ENCODE measurements at regions not wholly inside any gene's neighbourhood (a gene's known extent, or its start where the extent isn't known, plus 50 kb on each side); places are given as distances from the start of the nearest gene placed in this dataset.
A peak's percentile ranks its signal among the peaks of the same experiment; 100 is the strongest.

DNA sequence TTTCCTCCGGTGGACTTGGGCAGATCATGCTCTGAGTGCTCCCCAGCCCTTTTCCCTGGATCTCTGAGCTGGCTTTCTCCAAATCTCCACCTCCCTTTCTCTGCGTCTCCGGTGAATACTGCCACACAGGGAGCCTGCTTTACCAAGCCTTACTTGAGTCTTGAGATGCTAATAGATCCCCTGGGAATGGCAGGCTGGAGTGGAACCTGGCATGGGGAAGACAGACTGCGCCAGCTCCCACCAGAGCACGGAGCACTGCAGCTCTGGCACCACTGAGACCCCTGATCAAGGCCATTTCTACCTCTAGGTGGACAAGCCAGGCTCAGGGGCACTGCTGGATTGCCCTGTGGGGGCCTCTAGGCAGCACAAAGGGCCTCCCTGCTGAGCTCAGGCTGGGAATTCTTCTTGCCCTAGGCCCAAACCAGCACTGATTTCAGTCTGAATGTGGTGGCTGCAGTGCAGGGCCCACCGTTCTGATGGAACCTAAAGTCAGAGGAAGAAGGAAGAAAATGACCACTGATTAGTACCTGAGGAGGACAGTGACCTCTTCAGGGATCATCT is 74.3 kb upstream of the CRHR1 start:
- no peaks in the 10 kb centered on the region for H3K27me3 ChIP-seq
- 68 to 78% methylated on average over 6 of the region's 6 CpGs for WGBS, 2 donors
- no peaks in the 10 kb centered on the region for H3K36me3 ChIP-seq (ENCODE audit: low read depth, missing control alignments)
- H3K27ac ChIP-seq, result no peak overlapping the region
- H3K9me3 ChIP-seq, result no peaks in the 10 kb centered on the region
- intact Hi-C loops (cut with DNase I; ENCODE audit: low total_unique reads), result no loop called here
- no peaks in the 10 kb centered on the region for H3K4me1 ChIP-seq
- no peak for TF ChIP-seq POLR2A (IDR thresholded peaks at IDR 0.05)
- TF ChIP-seq, protein P1, sequence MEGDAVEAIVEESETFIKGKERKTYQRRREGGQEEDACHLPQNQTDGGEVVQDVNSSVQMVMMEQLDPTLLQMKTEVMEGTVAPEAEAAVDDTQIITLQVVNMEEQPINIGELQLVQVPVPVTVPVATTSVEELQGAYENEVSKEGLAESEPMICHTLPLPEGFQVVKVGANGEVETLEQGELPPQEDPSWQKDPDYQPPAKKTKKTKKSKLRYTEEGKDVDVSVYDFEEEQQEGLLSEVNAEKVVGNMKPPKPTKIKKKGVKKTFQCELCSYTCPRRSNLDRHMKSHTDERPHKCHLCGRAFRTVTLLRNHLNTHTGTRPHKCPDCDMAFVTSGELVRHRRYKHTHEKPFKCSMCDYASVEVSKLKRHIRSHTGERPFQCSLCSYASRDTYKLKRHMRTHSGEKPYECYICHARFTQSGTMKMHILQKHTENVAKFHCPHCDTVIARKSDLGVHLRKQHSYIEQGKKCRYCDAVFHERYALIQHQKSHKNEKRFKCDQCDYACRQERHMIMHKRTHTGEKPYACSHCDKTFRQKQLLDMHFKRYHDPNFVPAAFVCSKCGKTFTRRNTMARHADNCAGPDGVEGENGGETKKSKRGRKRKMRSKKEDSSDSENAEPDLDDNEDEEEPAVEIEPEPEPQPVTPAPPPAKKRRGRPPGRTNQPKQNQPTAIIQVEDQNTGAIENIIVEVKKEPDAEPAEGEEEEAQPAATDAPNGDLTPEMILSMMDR (IDR thresholded peaks at IDR 0.05), result no peak
- DNase-seq, result no peak
- H3K4me3 ChIP-seq, result no peak overlapping the region

DNA sequence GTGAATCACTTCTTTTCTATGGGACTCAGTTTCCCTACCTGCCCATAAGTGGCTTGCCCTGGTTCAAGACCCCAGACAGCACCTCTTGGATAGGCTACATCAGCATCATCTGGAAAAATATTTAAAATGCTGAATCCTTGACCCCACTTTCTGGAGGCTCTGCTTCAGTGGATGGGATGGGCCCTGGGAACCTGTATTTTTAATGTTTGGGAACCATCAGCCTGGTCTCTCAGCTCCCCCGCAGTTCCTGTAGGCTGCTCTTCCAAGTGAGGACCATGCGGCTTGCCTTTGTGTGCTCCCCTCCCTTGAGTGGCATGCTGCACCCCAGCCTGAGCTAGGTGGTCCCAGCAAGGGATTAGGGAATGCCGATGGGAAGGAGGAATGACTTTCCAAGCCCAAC is 68.3 kb upstream of the CRHR1 start:
- no peaks in the 10 kb centered on the region for H3K36me3 ChIP-seq (ENCODE audit: low read depth, missing control alignments)
- no peaks in the 10 kb centered on the region for H3K9me3 ChIP-seq
- no peak overlapping the region for H3K27ac ChIP-seq
- intact Hi-C loops (cut with DNase I; ENCODE audit: low total_unique reads), result no loop called here
- H3K27me3 ChIP-seq, result no peaks in the 10 kb centered on the region
- no peak overlapping the region for H3K4me3 ChIP-seq
- 74 to 83% methylated on average over 1 to 3 of the region's 3 CpGs for WGBS, 2 donors
- TF ChIP-seq, protein P1 (IDR thresholded peaks at IDR 0.05), result no peak
- TF ChIP-seq POLR2A (IDR thresholded peaks at IDR 0.05), result no peak
- no peaks in the 10 kb centered on the region for H3K4me1 ChIP-seq
- DNase-seq, result no peak

DNA sequence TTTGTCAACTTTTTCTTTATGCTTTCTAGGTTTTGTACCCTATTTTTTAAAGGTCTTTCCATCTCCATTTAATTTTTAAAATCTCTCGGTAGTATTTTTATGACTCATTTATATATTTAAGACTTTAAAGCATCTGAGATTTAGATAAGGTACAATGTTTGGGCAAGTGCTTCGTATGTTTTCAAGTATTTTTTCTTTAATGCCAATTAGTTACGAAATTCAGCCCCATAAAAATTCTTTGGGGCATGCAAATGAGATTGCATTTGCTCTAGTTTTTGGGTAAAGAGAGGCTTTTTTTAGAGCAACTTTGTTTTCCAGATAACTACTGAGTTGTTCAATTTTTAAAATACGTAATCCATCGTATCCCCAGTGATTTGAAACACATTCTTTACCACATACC is 65.3 kb upstream of the CRHR1 start:
- no peak overlapping the region for H3K27ac ChIP-seq
- no peak overlapping the region for H3K4me3 ChIP-seq
- no peaks in the 10 kb centered on the region for H3K4me1 ChIP-seq
- H3K36me3 ChIP-seq (ENCODE audit: low read depth, missing control alignments), result no peaks in the 10 kb centered on the region
- intact Hi-C loops (cut with DNase I; ENCODE audit: low total_unique reads), result no loop called here
- no peaks in the 10 kb centered on the region for H3K9me3 ChIP-seq
- H3K27me3 ChIP-seq, result no peaks in the 10 kb centered on the region
- TF ChIP-seq, protein P1 (IDR thresholded peaks at IDR 0.05), result no peak
- TF ChIP-seq POLR2A (IDR thresholded peaks at IDR 0.05), result no peak
- DNase-seq, result no peak
- 86 to 91% methylated on average over 5 of the region's 5 CpGs for WGBS, 2 donors

DNA sequence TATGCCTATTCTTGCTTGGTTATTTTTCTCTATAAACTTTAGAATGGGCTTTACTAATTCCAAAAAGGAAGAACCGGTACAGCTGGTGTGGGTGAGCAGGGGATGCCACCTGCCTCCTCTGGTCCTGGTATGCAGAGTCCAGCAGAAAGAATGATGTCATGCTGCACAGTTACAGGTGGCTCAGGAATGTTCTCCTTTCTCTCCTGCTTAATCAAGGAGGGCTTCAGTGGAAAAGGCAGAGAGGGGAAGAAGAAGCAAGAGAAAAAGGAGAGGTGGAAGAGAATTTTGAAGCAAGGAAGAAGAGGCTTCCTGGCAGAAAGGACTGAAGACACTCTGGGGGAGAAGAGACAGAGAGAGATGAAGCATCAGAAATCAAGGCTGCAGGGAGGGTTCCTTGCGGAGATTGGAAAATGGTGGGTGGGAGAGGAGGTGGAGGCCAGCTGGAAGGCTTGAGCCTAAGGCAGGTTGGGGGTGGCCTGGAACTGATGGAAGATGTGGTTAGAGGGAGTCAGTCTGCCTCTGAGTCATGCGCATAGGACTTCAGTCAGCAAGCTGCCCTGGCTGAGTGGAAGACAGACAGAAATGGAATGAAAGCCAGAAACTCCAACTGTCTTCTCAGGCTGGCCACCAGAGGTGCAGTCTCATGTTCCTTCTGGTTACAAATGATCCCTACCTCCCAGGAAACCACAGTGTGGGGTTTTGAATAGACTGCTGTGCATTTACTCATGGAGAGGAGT is 64.6 kb upstream of the CRHR1 start:
- Histone ChIP-seq H3K4me1 (no peaks in the 10 kb centered on the region), H3K4me3 (no peak overlapping the region), H3K9me3 (no peaks in the 10 kb centered on the region), H3K36me3 (ENCODE audit: low read depth, missing control alignments) (no peaks in the 10 kb centered on the region), H3K27me3 (no peaks in the 10 kb centered on the region), H3K27ac (no peak overlapping the region)
- intact Hi-C loops (cut with DNase I; ENCODE audit: low total_unique reads), result no loop called here
- DNase-seq, result no peak
- WGBS, 2 donors, result 80% methylated on average over 3 of the region's 3 CpGs
- no peak for TF ChIP-seq POLR2A (IDR thresholded peaks at IDR 0.05)
- TF ChIP-seq, protein P1 (IDR thresholded peaks at IDR 0.05), result peak in 2 of 3 experiments; percentile 13 to 16

DNA sequence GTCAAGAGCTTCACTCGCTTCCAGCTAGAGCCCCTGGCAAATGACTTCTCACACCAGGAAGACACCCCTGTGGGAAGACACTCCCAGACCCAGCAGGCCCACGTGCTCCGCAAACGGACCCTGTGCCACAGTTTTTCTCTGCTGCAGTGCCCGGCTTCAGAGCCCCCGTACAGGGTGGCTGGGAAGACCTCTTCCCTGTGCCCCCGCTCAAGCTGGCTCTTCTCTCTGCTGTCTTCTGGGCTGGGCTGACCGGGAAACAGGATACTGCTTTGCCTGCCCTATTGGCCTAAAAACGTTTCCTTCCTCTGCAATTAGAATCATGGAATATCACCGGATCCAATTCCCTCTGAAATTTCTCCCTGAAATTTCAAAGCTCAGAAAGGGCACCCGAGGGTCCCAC is 63.7 kb upstream of the CRHR1 start:
- no peaks in the 10 kb centered on the region for H3K4me1 ChIP-seq
- H3K9me3 ChIP-seq, result no peaks in the 10 kb centered on the region
- intact Hi-C loops (cut with DNase I; ENCODE audit: low total_unique reads), result no loop called here
- 64 to 83% methylated on average over 8 to 11 of the region's 11 CpGs for WGBS, 2 donors
- no peak overlapping the region for H3K4me3 ChIP-seq
- TF ChIP-seq, protein P1 (IDR thresholded peaks at IDR 0.05), result no peak
- TF ChIP-seq POLR2A (IDR thresholded peaks at IDR 0.05), result no peak
- no peak for DNase-seq
- no peaks in the 10 kb centered on the region for H3K27me3 ChIP-seq
- H3K27ac ChIP-seq, result no peak overlapping the region
- no peaks in the 10 kb centered on the region for H3K36me3 ChIP-seq (ENCODE audit: low read depth, missing control alignments)

Data from testis (tissue), 2 donors.